HepG2 (cell line): ENCODE measurements at regions not wholly inside any gene's neighbourhood (a gene's known extent, or its start where the extent isn't known, plus 50 kb on each side); places are given as distances from the start of the nearest gene placed in this dataset.

Experiments
- ATF1 ChIP-seq: IDR thresholded peaks from 2 replicates; pipeline ENCODE4 v1.6.1; 2016; ENCODE audit warnings: mild to moderate bottlenecking, control low read depth
- PAWR ChIP-seq: sonication (generic); formaldehyde crosslinking; IDR thresholded peaks from 2 replicates; pipeline ENCODE4 v1.4.0; 2020; ENCODE audit warnings: missing genetic modification reagents, mild to moderate bottlenecking, borderline replicate concordance
- ZNF256 ChIP-seq: sonication (generic); formaldehyde crosslinking; conservative IDR thresholded peaks from 2 replicates; pipeline ENCODE4 v1.4.0; 2020; ENCODE audit warnings: missing genetic modification reagents
- ZNF431 ChIP-seq: sonication (generic); formaldehyde crosslinking; IDR thresholded peaks from 2 replicates; pipeline ENCODE4 v1.9.0; 2022; ENCODE audit warnings: missing genetic modification reagents, low read depth, mild to moderate bottlenecking, borderline replicate concordance
- TF ChIP-seq, protein P1 (sequence below): sonication (generic); formaldehyde crosslinking; IDR thresholded peaks from 2 replicates; pipeline ENCODE4 v1.4.0; 2020; ENCODE audit warnings: missing genetic modification reagents
- TF ChIP-seq, protein P2 (sequence below): sonication (generic); formaldehyde crosslinking; IDR thresholded peaks from 2 replicates; pipeline ENCODE4 v1.5.1; 2020; ENCODE audit warnings: mild to moderate bottlenecking, missing genetic modification reagents

DNA sequence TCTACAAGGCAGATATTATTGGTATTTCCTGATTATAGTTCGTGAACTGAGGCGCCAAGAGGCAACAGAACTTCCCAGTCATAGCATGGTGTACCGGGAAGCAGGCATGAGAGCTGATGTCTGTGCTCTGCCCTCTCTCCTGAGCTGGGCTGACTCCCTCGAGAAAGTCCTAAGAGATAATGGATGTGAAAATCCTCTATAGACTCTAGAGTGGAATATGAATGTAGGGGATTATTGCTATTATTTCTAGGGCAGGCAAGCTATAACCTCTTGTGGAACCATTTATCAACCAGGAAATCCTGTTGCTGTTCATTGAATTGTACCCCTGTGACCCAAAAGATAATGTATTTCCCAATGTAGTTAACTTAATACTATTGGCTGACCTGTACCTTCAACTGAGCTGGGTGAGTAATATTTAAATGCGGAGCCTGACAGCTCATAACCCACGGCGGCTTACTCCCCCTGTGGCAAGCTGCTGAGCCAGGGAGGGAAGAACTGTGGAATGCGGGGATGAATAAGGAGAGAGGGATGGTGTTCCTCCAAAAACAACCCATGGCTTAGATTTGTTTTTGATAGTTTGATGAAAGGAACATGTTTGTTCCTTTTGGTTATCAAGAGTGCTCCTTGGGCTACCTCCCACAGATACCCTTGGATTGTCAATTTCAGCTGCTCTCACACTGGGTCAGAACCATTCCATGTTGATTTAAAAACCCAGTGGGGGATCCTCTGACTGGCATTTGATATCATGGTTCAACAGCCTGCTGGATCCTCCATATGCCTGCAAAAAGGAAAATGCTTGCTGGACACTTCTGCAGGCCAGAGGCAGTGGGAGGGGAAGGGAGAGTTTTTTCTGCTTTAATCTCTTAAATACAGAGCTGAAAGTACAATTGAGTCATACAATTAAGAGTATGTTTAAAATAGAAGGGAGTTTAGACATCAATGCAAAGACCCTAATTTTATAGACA, 339.0 kb upstream of the BOD1L1 start (continued):
- TF ChIP-seq, protein P1, sequence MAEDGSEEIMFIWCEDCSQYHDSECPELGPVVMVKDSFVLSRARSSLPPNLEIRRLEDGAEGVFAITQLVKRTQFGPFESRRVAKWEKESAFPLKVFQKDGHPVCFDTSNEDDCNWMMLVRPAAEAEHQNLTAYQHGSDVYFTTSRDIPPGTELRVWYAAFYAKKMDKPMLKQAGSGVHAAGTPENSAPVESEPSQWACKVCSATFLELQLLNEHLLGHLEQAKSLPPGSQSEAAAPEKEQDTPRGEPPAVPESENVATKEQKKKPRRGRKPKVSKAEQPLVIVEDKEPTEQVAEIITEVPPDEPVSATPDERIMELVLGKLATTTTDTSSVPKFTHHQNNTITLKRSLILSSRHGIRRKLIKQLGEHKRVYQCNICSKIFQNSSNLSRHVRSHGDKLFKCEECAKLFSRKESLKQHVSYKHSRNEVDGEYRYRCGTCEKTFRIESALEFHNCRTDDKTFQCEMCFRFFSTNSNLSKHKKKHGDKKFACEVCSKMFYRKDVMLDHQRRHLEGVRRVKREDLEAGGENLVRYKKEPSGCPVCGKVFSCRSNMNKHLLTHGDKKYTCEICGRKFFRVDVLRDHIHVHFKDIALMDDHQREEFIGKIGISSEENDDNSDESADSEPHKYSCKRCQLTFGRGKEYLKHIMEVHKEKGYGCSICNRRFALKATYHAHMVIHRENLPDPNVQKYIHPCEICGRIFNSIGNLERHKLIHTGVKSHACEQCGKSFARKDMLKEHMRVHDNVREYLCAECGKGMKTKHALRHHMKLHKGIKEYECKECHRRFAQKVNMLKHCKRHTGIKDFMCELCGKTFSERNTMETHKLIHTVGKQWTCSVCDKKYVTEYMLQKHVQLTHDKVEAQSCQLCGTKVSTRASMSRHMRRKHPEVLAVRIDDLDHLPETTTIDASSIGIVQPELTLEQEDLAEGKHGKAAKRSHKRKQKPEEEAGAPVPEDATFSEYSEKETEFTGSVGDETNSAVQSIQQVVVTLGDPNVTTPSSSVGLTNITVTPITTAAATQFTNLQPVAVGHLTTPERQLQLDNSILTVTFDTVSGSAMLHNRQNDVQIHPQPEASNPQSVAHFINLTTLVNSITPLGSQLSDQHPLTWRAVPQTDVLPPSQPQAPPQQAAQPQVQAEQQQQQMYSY (CRISPR knock-in tag) = no peak
- TF ChIP-seq PAWR (CRISPR knock-in tag) (no peak), ZNF431 (CRISPR knock-in tag) (no peak), ATF1 (CRISPR knock-in tag) (no peak), ZNF256 (CRISPR knock-in tag) (no peak)
- TF ChIP-seq, protein P2, sequence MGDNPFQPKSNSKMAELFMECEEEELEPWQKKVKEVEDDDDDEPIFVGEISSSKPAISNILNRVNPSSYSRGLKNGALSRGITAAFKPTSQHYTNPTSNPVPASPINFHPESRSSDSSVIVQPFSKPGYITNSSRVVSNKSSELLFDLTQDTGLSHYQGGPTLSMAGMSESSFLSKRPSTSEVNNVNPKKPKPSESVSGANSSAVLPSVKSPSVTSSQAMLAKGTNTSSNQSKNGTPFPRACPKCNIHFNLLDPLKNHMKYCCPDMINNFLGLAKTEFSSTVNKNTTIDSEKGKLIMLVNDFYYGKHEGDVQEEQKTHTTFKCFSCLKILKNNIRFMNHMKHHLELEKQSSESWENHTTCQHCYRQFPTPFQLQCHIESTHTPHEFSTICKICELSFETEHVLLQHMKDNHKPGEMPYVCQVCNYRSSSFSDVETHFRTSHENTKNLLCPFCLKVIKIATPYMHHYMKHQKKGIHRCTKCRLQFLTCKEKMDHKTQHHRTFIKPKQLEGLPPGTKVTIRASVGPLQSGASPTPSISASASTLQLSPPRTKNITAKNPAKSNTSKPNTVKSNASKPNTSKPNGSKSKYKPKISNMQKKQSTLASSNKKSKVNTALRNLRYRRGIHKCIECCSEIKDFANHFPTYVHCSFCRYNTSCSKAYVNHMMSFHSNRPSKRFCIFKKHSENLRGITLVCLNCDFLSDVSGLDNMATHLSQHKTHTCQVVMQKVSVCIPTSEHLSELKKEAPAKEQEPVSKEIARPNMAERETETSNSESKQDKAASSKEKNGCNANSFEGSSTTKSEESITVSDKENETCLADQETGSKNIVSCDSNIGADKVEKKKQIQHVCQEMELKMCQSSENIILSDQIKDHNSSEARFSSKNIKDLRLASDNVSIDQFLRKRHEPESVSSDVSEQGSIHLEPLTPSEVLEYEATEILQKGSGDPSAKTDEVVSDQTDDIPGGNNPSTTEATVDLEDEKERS (CRISPR knock-in tag) = no peak
